GM12873 (cell line): ENCODE measurements at regions not wholly inside any gene's neighbourhood (a gene's known extent, or its start where the extent isn't known, plus 50 kb on each side); places are given as distances from the start of the nearest gene placed in this dataset.

Experiments
- CTCF ChIP-seq: IDR thresholded peaks from 2 replicates; pipeline ENCODE4 v1.5.1; 2012; ENCODE audit warnings: low read depth, mild to moderate bottlenecking, moderate library complexity, low read length, control low read depth; ENCODE audit not compliant: insufficient read depth; ENCODE audit errors: missing control alignments

- no peak for TF ChIP-seq CTCF
These were observed 618.5 kb upstream of the MMS22L start for GRCh38 chr6:97901531-97901930.

- no peak for TF ChIP-seq CTCF
These were observed 626.4 kb upstream of the MMS22L start for GRCh38 chr6:97909380-97909779.

GRCh38 chr6:97913721-97914120 lies 630.7 kb upstream of the MMS22L start:
- TF ChIP-seq CTCF = no peak

GRCh38 chr6:97914912-97915311 lies 631.9 kb upstream of the MMS22L start:
- TF ChIP-seq CTCF = no peak

GRCh38 chr6:97915537-97915936 lies 632.5 kb upstream of the MMS22L start:
- no peak for TF ChIP-seq CTCF

- no peak for TF ChIP-seq CTCF
These were observed 634.4 kb upstream of the MMS22L start for GRCh38 chr6:97917369-97917768.

- no peak for TF ChIP-seq CTCF
These were observed 636.0 kb upstream of the MMS22L start for GRCh38 chr6:97919046-97919445.

- no peak for TF ChIP-seq CTCF
These were observed 636.6 kb upstream of the MMS22L start for GRCh38 chr6:97919631-97920030.
